Neuronal stem cell (in vitro differentiated cells): ENCODE measurements at regions not wholly inside any gene's neighbourhood (a gene's known extent, or its start where the extent isn't known, plus 50 kb on each side); places are given as distances from the start of the nearest gene placed in this dataset.

Experiments
- DNase-seq: peaks from one replicate; pipeline ENCODE4 v3.0.0-alpha.2; 2013; ENCODE audit warnings: low spot score
- H2AFZ ChIP-seq: one replicate; pipeline ENCODE4 v1.6.1; 2013; ENCODE audit warnings: mild to moderate bottlenecking, low read length, inconsistent platforms
- H2AK5ac ChIP-seq: 2 replicates; pipeline ENCODE4 v1.6.1; 2013; ENCODE audit warnings: low read depth, mild to moderate bottlenecking, inconsistent platforms, low read length, moderate library complexity, mixed read lengths
- H2BK120ac ChIP-seq: 2 replicates; pipeline ENCODE4 v1.6.1; 2013; ENCODE audit warnings: low read depth, mild to moderate bottlenecking, inconsistent platforms, low read length, moderate library complexity, mixed read lengths
- H2BK12ac ChIP-seq: one replicate; pipeline ENCODE4 v1.6.1; 2013; ENCODE audit warnings: low read length, inconsistent platforms
- H2BK15ac ChIP-seq: 2 replicates; pipeline ENCODE4 v1.6.1; 2013; ENCODE audit warnings: mild to moderate bottlenecking, low read length, inconsistent platforms, mixed read lengths
- H2BK5ac ChIP-seq: one replicate; pipeline ENCODE4 v1.6.1; 2013; ENCODE audit warnings: inconsistent platforms, mild to moderate bottlenecking, low read length, moderate library complexity
- H3K14ac ChIP-seq: one replicate; pipeline ENCODE4 v1.6.1; 2013; ENCODE audit warnings: low read length, inconsistent platforms
- H3K18ac ChIP-seq: 2 replicates; pipeline ENCODE4 v1.6.1; 2013; ENCODE audit warnings: low read length, inconsistent platforms
- H3K23ac ChIP-seq: 2 replicates; pipeline ENCODE4 v1.6.1; 2013; ENCODE audit warnings: low read depth, mild to moderate bottlenecking, mixed read lengths, low read length, inconsistent platforms; ENCODE audit not compliant: poor library complexity
- H3K27ac ChIP-seq: replicated peaks from 3 replicates; pipeline ENCODE4 v1.5.1; 2013; ENCODE audit warnings: low read length, inconsistent platforms
- H3K27me3 ChIP-seq, 3 experiments: 2 replicates each; pipeline ENCODE4 v1.6.1; 2013; ENCODE audit warnings: low read length in 3 of 3, mild to moderate bottlenecking in 2 of 3, inconsistent platforms in 1 of 3, low read depth in 1 of 3, mixed read lengths in 1 of 3, moderate library complexity in 1 of 3; ENCODE audit not compliant: control insufficient read depth in 3 of 3, insufficient read depth in 3 of 3
- H3K36me3 ChIP-seq, 2 donors: replicated peaks in 1 of 2; 2 replicates each; pipeline ENCODE4 v1.6.1; 2013; ENCODE audit warnings: low read length in 2 of 2; ENCODE audit not compliant: control insufficient read depth in 2 of 2, insufficient read depth in 2 of 2
- H3K4ac ChIP-seq: 2 replicates; pipeline ENCODE4 v1.6.1; 2013; ENCODE audit warnings: inconsistent platforms, mild to moderate bottlenecking, low read length, moderate library complexity
- H3K4me1 ChIP-seq, 2 donors: 1 replicate in 1 of 2; 2 replicates in 1 of 2; pipeline ENCODE4 v1.6.1; 2013; ENCODE audit warnings: low read length in 2 of 2, low read depth in 1 of 2; ENCODE audit not compliant: control insufficient read depth in 2 of 2, insufficient read depth in 1 of 2
- H3K4me2 ChIP-seq: one replicate; pipeline ENCODE4 v1.6.1; 2013; ENCODE audit warnings: mild to moderate bottlenecking, low read length, inconsistent platforms; ENCODE audit not compliant: insufficient read depth, poor library complexity, severe bottlenecking
- H3K4me3 ChIP-seq, 2 donors: 2 replicates each; pipeline ENCODE4 v1.5.1; 2013; ENCODE audit warnings: low read length in 2 of 2, mild to moderate bottlenecking in 2 of 2, inconsistent platforms in 1 of 2, moderate library complexity in 1 of 2
- H3K79me1 ChIP-seq: one replicate; pipeline ENCODE4 v1.6.1; 2013; ENCODE audit warnings: low read depth, mild to moderate bottlenecking, inconsistent platforms, low read length, moderate library complexity
- H3K9ac ChIP-seq: one replicate; pipeline ENCODE4 v1.6.1; 2013; ENCODE audit warnings: mild to moderate bottlenecking, low read depth, low read length, inconsistent platforms; ENCODE audit not compliant: poor library complexity
- H3K9me3 ChIP-seq, 2 donors: replicated peaks in 1 of 2; 2 replicates each; pipeline versions ENCODE3 to v1.6.1; 2013; ENCODE audit warnings: low read length in 2 of 2, mild to moderate bottlenecking in 2 of 2, inconsistent platforms in 1 of 2, low read depth in 1 of 2, mixed read lengths in 1 of 2, moderate library complexity in 1 of 2; ENCODE audit not compliant: control insufficient read depth in 2 of 2, insufficient read depth in 1 of 2
- H4K8ac ChIP-seq: one replicate; pipeline ENCODE4 v1.6.1; 2013; ENCODE audit warnings: low read depth, mild to moderate bottlenecking, inconsistent platforms, low read length, moderate library complexity
- H4K91ac ChIP-seq: one replicate; pipeline ENCODE4 v1.6.1; 2013; ENCODE audit warnings: low read length, low read depth, mild to moderate bottlenecking, inconsistent platforms; ENCODE audit not compliant: poor library complexity
- WGBS, 2 donors: extraction: QIAGEN DNeasy Blood & Tissue Kit; methylation state at CpG; one replicate each; pipeline ENCODE4 v1.1.7; 2013; ENCODE audit warnings: missing lambda C conversion rate in 2 of 2, mixed read lengths in 1 of 2; ENCODE audit not compliant: insufficient read length in 2 of 2, insufficient replicate concordance in 1 of 2; ENCODE audit errors: extremely low coverage in 2 of 2; 5-methylcytosine and 5-hydroxymethylcytosine counted together

DNA sequence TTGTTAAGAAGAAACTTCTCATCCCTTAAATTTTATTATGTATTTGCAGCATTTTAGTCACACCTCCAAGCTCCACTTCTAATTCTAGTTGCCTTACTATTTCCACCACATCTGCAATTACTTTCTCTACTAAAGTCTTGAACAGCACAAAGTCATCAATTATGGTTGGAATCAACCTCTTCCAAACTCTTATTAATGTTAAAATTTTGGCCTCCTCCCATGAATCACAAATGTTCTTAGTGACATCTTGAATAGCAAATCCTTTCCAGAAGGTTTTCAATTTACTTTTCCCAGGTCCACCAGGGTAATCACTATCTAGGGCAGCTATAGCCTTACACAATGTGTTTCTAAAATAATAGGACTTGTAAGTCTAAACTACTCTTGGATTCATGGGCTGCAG lies 126.3 kb upstream of the POM121L12 start:
- Histone ChIP-seq H3K27me3 (no peaks in the 10 kb centered on the region), H2BK12ac (no peak overlapping the region), H3K9ac (no peak overlapping the region), H3K23ac (no peak overlapping the region), H3K4me2 (no peak overlapping the region), H2BK5ac (no peak overlapping the region), H3K14ac (no peak overlapping the region), H3K9me3 (peaks cover 6% of the 10 kb centered on the region in 2 donors), H3K18ac (no peak overlapping the region), H3K27ac (no peak overlapping the region), H4K91ac (no peak overlapping the region), H3K4me1 (no peaks in the 10 kb centered on the region), H3K4me3 (no peak overlapping the region), H2AFZ (no peak overlapping the region), H2BK120ac (no peak overlapping the region), H3K79me1 (no peaks in the 10 kb centered on the region), H2AK5ac (no peak overlapping the region), H3K4ac (no peak overlapping the region), H3K36me3 (no peaks in the 10 kb centered on the region), H2BK15ac (no peak overlapping the region), H4K8ac (no peak overlapping the region)
- DNase-seq, result no peak

- WGBS, 2 donors, result no CpG with 5 or more reads among the region's 5 CpGs
- H3K9me3 ChIP-seq, result no peaks in the 10 kb centered on the region
- no peak overlapping the region for H3K27ac ChIP-seq
- no peak overlapping the region for H4K91ac ChIP-seq
- H2BK5ac ChIP-seq, result no peak overlapping the region
- no peaks in the 10 kb centered on the region for H3K4me1 ChIP-seq
- no peak overlapping the region for H2BK15ac ChIP-seq
- H3K14ac ChIP-seq, result no peak overlapping the region
- H2BK12ac ChIP-seq, result no peak overlapping the region
- no peaks in the 10 kb centered on the region for H3K27me3 ChIP-seq
- no peak overlapping the region for H3K4me3 ChIP-seq
- H3K4me2 ChIP-seq, result no peak overlapping the region
- H3K36me3 ChIP-seq, result no peaks in the 10 kb centered on the region
- no peak for DNase-seq
- no peak overlapping the region for H3K23ac ChIP-seq
- H2AK5ac ChIP-seq, result no peak overlapping the region
- no peak overlapping the region for H3K18ac ChIP-seq
- no peak overlapping the region for H2BK120ac ChIP-seq
- H3K79me1 ChIP-seq, result no peaks in the 10 kb centered on the region
- H2AFZ ChIP-seq, result no peak overlapping the region
- no peak overlapping the region for H4K8ac ChIP-seq
- no peak overlapping the region for H3K9ac ChIP-seq
- no peak overlapping the region for H3K4ac ChIP-seq
These were observed 137.7 kb upstream of the POM121L12 start for GRCh38 chr7:52897713-52898112.

DNA sequence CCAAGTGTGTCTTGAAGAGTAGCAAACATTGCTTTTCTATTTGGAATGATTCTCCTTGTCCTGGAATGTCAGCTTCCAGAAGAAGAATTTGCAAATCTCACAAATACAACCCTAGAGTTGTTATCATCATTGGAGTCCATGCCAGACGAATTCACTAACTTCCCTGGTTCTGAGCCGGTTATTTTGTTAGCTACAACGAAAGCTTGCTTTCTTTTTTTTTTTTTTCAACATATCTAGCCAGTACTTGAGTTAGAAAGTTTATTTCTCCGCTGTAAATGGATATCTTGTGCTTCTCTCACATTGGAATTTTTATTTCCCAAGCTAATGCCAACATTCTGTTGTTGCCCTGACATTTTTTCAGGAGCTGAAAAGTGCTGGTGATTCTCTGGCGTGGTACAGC lies 138.1 kb upstream of the POM121L12 start:
- Histone ChIP-seq H3K27ac (no peak overlapping the region), H3K18ac (no peak overlapping the region), H3K4ac (no peak overlapping the region), H3K79me1 (no peaks in the 10 kb centered on the region), H3K27me3 (no peaks in the 10 kb centered on the region), H4K8ac (no peak overlapping the region), H2AK5ac (no peak overlapping the region), H2AFZ (no peak overlapping the region), H3K23ac (no peak overlapping the region), H3K9ac (no peak overlapping the region), H2BK15ac (no peak overlapping the region), H3K4me3 (no peak overlapping the region), H2BK120ac (no peak overlapping the region), H2BK5ac (no peak overlapping the region), H3K4me2 (no peak overlapping the region), H3K36me3 (no peaks in the 10 kb centered on the region), H4K91ac (no peak overlapping the region), H3K4me1 (no peaks in the 10 kb centered on the region), H2BK12ac (no peak overlapping the region), H3K14ac (no peak overlapping the region), H3K9me3 (peaks cover 0 to under 1% of the 10 kb centered on the region in 2 donors)
- WGBS, 2 donors, result no CpG with 5 or more reads among the region's 5 CpGs
- DNase-seq, result no peak

DNA sequence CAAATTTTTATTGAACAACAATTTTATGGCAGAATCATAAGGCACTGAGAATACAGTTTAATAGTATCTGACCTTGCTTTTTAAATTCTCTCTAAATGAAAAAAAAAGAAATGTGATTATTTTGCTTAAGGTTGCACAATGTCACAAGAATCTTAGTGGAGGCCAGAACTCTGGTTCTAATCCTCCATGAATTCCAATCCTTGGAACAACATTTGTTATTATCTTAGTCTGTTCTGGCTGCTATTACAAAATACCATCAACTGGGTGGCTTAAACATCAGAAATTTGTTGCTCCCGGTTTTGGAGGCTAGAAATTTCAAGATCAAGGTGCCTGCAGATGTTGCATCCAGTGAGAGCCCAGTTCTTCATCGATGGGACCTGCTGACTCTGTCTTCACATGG lies 158.2 kb upstream of the POM121L12 start:
- H3K79me1 ChIP-seq, result no peaks in the 10 kb centered on the region
- H2BK120ac ChIP-seq, result no peak overlapping the region
- DNase-seq, result no peak
- no peaks in the 10 kb centered on the region for H3K9me3 ChIP-seq
- no peak overlapping the region for H3K27ac ChIP-seq
- H3K36me3 ChIP-seq, result no peaks in the 10 kb centered on the region
- H3K14ac ChIP-seq, result no peak overlapping the region
- no peak overlapping the region for H2AK5ac ChIP-seq
- H3K4me2 ChIP-seq, result no peak overlapping the region
- no peak overlapping the region for H3K18ac ChIP-seq
- no CpG with 5 or more reads among the region's 2 CpGs for WGBS, 2 donors
- no peak overlapping the region for H3K9ac ChIP-seq
- H3K4ac ChIP-seq, result no peak overlapping the region
- no peak overlapping the region for H2BK12ac ChIP-seq
- no peak overlapping the region for H2BK5ac ChIP-seq
- H3K4me3 ChIP-seq, result no peak overlapping the region
- no peak overlapping the region for H4K91ac ChIP-seq
- no peak overlapping the region for H2BK15ac ChIP-seq
- no peaks in the 10 kb centered on the region for H3K4me1 ChIP-seq
- H3K23ac ChIP-seq, result no peak overlapping the region
- no peaks in the 10 kb centered on the region for H3K27me3 ChIP-seq
- H2AFZ ChIP-seq, result no peak overlapping the region
- no peak overlapping the region for H4K8ac ChIP-seq
